K562 (cell line): ENCODE measurements at regions not wholly inside any gene's neighbourhood (a gene's known extent, or its start where the extent isn't known, plus 50 kb on each side); places are given as distances from the start of the nearest gene placed in this dataset.

Source experiments
- BMI1 ChIP-seq: fragments of 150-350 bp; IDR thresholded peaks from 2 replicates; pipeline ENCODE4 v1.6.1; 2014; ENCODE audit warnings: low read length
- CAMTA2 ChIP-seq: fragments of 250-450 bp; sonication (Bioruptor Pico); conservative IDR thresholded peaks from 2 replicates; pipeline ENCODE4 v1.5.1; 2022
- CBX2 ChIP-seq: fragments of 200-600 bp; sonication (generic); IDR thresholded peaks from one replicate; pipeline ENCODE4 v1.6.1; 2012; ENCODE audit warnings: mild to moderate bottlenecking, low read length, inconsistent platforms; ENCODE audit not compliant: insufficient read depth, poor library complexity, severe bottlenecking
- CTBP1 ChIP-seq: fragments of 450-650 bp; IDR thresholded peaks from 2 replicates; pipeline ENCODE4 v1.6.1; 2016; ENCODE audit warnings: borderline replicate concordance
- JUN ChIP-seq, 2 experiments: sonication (generic) in 1 of 2; formaldehyde crosslinking in 1 of 2; IDR thresholded peaks; 2 replicates each; pipeline versions ENCODE4 v1.6.1 to v1.8.0; 2012 to 2022; ENCODE audit warnings: borderline replicate concordance in 2 of 2, mild to moderate bottlenecking in 2 of 2, improper control_type of control experiment in 1 of 2, low read depth in 1 of 2, low read length in 1 of 2, missing genetic modification reagents in 1 of 2
- KDM1A ChIP-seq, 2 experiments: fragments of 450-650 bp; IDR thresholded peaks; 2 replicates each; pipeline ENCODE4 v1.6.1; 2016; ENCODE audit warnings: mild to moderate bottlenecking in 2 of 2
- KLF6 ChIP-seq: fragments of 250-450 bp; sonication (Bioruptor Pico); IDR thresholded peaks from 2 replicates; pipeline ENCODE4 v1.4.0; 2020; ENCODE audit warnings: mild to moderate bottlenecking, moderate library complexity, borderline replicate concordance
- NFE2L1 ChIP-seq: fragments of 450-650 bp; IDR thresholded peaks from 2 replicates; pipeline ENCODE4 v1.6.1; 2016; ENCODE audit warnings: missing genetic modification characterization, low read depth, mild to moderate bottlenecking, missing compliant biosample characterization, moderate library complexity, borderline replicate concordance
- RBM22 ChIP-seq: fragments of 200-400 bp; formaldehyde crosslinking; IDR thresholded peaks from 2 replicates; pipeline ENCODE4 v1.6.1; 2018; ENCODE audit warnings: low read length, low read depth; ENCODE audit not compliant: poor library complexity, severe bottlenecking
- SAP30 ChIP-seq: fragments of 200-600 bp; sonication (generic); IDR thresholded peaks from 2 replicates; pipeline ENCODE4 v1.6.1; 2012; ENCODE audit warnings: borderline replicate concordance, low read depth, mild to moderate bottlenecking, moderate library complexity, low read length, control low read depth, inconsistent platforms; ENCODE audit not compliant: insufficient read depth, poor library complexity, severe bottlenecking
- SMAD2 ChIP-seq: fragments of 150-350 bp; IDR thresholded peaks from 2 replicates; pipeline ENCODE4 v1.6.1; 2014; ENCODE audit warnings: low read depth, mild to moderate bottlenecking, low read length
- SRF ChIP-seq, 2 experiments: fragments of 250-450, 450-650 bp in 1 of 2; sonication (Bioruptor Pico) in 1 of 2; sonication (generic) in 1 of 2; formaldehyde crosslinking; IDR thresholded peaks; 2 replicates each; pipeline versions ENCODE4 v1.5.0 to v1.5.1; 2020 to 2022; ENCODE audit warnings: mild to moderate bottlenecking in 1 of 2, missing genetic modification reagents in 1 of 2
- SRSF7 ChIP-seq: fragments of 200-400 bp; formaldehyde crosslinking; optimal IDR thresholded peaks from 2 replicates; pipeline ENCODE3; 2017; ENCODE audit warnings: mild to moderate bottlenecking, low read depth, low read length
- TEAD1 ChIP-seq, 2 experiments: fragments of 450-650 bp in 1 of 2; sonication (generic) in 1 of 2; formaldehyde crosslinking; IDR thresholded peaks; 2 replicates each; pipeline versions ENCODE4 v1.4.0 to v1.8.0; 2020 to 2022; ENCODE audit warnings: mild to moderate bottlenecking in 2 of 2, missing genetic modification reagents in 1 of 2
- ZFPM2 ChIP-seq: fragments of 250-450 bp; sonication (Bioruptor Pico); IDR thresholded peaks from 2 replicates; pipeline ENCODE4 v1.5.1; 2022; ENCODE audit warnings: mild to moderate bottlenecking
- ZNF274 ChIP-seq: IDR thresholded peaks from 2 replicates; pipeline ENCODE4 v1.6.1; 2011; ENCODE audit warnings: low read depth, mild to moderate bottlenecking, low read length, moderate library complexity, borderline replicate concordance
- ZNF584 ChIP-seq: fragments of 200-800 bp; sonication (Bioruptor generic); IDR thresholded peaks from 2 replicates; pipeline ENCODE4 v1.6.1; 2016; ENCODE audit warnings: low read depth, mild to moderate bottlenecking, missing genetic modification characterization, missing compliant biosample characterization
- ZNF668 ChIP-seq: fragments of 250-450 bp; sonication (Bioruptor Pico); IDR thresholded peaks from 2 replicates; pipeline ENCODE4 v1.8.0; 2022; ENCODE audit warnings: mild to moderate bottlenecking, inconsistent platforms
- TF ChIP-seq, protein P1 (sequence below): sonication (generic); formaldehyde crosslinking; IDR thresholded peaks from 2 replicates; pipeline ENCODE4 v1.8.0; 2023; ENCODE audit warnings: mild to moderate bottlenecking, missing genetic modification reagents
- TF ChIP-seq, protein P2 (sequence below): fragments of 200-800 bp; sonication (Bioruptor generic); IDR thresholded peaks from 2 replicates; pipeline ENCODE4 v1.6.1; 2017; ENCODE audit warnings: missing genetic modification characterization, missing compliant biosample characterization
- TF ChIP-seq, protein P3 (sequence below): fragments of 450-650 bp; formaldehyde crosslinking; IDR thresholded peaks from 2 replicates; pipeline ENCODE4 v1.4.0; 2020; ENCODE audit warnings: mild to moderate bottlenecking, moderate library complexity

DNA sequence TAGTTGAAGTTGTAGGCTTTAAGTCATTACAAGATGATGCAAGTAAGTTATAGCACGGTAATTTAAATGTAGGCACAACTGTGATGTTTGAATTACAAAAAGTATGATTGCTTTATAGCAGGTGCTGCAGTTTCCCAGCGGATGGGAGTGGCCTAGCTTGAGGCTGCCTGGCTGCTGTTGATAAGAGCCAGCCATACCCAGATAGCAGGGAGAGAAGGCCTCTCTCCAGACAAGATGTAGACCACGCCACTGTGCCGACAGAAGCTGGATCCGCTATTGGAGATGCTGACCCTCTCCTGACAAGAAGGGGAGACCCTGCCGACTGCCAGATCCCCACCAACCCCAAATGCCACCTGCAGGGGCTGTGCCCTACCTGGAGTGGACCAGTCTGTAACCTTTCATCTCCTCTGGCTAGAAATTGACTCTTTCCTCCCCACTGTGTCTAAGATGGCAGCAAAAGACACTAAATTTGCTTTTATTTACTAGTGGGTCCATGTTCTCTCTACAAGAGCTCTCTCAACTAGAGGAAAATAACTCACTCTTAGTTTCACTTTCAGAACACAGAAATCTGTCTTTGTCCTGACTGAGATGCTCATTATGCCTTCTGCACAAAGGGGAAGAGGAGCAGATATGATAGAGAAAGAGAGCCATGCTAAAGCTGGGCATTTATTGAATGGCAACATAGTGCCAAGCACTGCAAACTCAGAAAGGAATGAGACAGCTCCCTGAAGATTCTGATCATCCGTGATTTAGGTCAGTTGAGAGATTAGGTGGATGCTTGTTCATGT is 127.9 kb downstream of the URB2 start (continued):
- TF ChIP-seq SMAD2 (no peak), ZFPM2 (no peak), ZNF274 (no peak), KLF6 (CRISPR knock-in tag) (no peak), SRSF7 (no peak), SRF (CRISPR knock-in tag; IDR thresholded peaks at IDR 0.05) (no peak), KDM1A (IDR thresholded peaks at IDR 0.05) (peak; percentile 69), ZNF584 (CRISPR knock-in tag) (no peak), TEAD1 (CRISPR knock-in tag; IDR thresholded peaks at IDR 0.05) (no peak), BMI1 (no peak), ZNF668 (CRISPR knock-in tag) (no peak), CAMTA2 (CRISPR knock-in tag) (no peak), NFE2L1 (no peak), SAP30 (no peak), CBX2 (no peak), CTBP1 (peak; percentile 88), RBM22 (no peak), JUN (IDR thresholded peaks at IDR 0.05; ENCODE audit: borderline replicate concordance, low read depth, low read length) (no peak), JUN (CRISPR knock-in tag; IDR thresholded peaks at IDR 0.05; ENCODE audit: borderline replicate concordance) (no peak)
- TF ChIP-seq, protein P1, sequence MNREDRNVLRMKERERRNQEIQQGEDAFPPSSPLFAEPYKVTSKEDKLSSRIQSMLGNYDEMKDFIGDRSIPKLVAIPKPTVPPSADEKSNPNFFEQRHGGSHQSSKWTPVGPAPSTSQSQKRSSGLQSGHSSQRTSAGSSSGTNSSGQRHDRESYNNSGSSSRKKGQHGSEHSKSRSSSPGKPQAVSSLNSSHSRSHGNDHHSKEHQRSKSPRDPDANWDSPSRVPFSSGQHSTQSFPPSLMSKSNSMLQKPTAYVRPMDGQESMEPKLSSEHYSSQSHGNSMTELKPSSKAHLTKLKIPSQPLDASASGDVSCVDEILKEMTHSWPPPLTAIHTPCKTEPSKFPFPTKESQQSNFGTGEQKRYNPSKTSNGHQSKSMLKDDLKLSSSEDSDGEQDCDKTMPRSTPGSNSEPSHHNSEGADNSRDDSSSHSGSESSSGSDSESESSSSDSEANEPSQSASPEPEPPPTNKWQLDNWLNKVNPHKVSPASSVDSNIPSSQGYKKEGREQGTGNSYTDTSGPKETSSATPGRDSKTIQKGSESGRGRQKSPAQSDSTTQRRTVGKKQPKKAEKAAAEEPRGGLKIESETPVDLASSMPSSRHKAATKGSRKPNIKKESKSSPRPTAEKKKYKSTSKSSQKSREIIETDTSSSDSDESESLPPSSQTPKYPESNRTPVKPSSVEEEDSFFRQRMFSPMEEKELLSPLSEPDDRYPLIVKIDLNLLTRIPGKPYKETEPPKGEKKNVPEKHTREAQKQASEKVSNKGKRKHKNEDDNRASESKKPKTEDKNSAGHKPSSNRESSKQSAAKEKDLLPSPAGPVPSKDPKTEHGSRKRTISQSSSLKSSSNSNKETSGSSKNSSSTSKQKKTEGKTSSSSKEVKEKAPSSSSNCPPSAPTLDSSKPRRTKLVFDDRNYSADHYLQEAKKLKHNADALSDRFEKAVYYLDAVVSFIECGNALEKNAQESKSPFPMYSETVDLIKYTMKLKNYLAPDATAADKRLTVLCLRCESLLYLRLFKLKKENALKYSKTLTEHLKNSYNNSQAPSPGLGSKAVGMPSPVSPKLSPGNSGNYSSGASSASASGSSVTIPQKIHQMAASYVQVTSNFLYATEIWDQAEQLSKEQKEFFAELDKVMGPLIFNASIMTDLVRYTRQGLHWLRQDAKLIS (CRISPR knock-in tag), result no peak
- TF ChIP-seq, protein P2, sequence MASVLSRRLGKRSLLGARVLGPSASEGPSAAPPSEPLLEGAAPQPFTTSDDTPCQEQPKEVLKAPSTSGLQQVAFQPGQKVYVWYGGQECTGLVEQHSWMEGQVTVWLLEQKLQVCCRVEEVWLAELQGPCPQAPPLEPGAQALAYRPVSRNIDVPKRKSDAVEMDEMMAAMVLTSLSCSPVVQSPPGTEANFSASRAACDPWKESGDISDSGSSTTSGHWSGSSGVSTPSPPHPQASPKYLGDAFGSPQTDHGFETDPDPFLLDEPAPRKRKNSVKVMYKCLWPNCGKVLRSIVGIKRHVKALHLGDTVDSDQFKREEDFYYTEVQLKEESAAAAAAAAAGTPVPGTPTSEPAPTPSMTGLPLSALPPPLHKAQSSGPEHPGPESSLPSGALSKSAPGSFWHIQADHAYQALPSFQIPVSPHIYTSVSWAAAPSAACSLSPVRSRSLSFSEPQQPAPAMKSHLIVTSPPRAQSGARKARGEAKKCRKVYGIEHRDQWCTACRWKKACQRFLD (CRISPR knock-in tag), result 0 out of 2 replicates have a peak, but pooled peaks have one; percentile 50
- TF ChIP-seq, protein P3, sequence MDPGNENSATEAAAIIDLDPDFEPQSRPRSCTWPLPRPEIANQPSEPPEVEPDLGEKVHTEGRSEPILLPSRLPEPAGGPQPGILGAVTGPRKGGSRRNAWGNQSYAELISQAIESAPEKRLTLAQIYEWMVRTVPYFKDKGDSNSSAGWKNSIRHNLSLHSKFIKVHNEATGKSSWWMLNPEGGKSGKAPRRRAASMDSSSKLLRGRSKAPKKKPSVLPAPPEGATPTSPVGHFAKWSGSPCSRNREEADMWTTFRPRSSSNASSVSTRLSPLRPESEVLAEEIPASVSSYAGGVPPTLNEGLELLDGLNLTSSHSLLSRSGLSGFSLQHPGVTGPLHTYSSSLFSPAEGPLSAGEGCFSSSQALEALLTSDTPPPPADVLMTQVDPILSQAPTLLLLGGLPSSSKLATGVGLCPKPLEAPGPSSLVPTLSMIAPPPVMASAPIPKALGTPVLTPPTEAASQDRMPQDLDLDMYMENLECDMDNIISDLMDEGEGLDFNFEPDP (CRISPR knock-in tag), result no peak
